SKM-1 (cell line): ENCODE measurements at regions not wholly inside any gene's neighbourhood (a gene's known extent, or its start where the extent isn't known, plus 50 kb on each side); places are given as distances from the start of the nearest gene placed in this dataset.
A peak's percentile ranks its signal among the peaks of the same experiment; 100 is the strongest.

Experiments
- DNase-seq: peaks from one replicate; lab custom pipeline; 2025; ENCODE audit not compliant: unreplicated experiment; lab: John Stamatoyannopoulos, UW

DNA sequence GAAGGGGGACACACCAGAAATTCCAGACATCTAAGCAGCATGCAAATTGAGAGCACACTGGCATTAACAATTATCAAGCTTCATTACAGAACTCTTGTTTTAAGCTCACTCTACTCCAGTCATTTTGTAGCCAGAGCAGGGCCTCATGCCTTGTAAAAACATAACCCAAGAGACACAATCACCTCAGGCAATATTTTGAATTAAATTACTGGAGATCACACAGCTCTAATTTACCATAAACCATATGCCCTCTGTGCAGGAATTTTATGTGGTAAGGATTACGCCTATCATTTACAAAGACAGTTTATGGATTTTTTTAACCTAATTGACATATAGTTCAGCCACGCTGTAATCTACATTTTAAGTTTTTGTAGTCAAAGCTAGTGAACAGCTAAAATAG is 414.1 kb upstream of the DDI1 start:
- no peak for DNase-seq

DNA sequence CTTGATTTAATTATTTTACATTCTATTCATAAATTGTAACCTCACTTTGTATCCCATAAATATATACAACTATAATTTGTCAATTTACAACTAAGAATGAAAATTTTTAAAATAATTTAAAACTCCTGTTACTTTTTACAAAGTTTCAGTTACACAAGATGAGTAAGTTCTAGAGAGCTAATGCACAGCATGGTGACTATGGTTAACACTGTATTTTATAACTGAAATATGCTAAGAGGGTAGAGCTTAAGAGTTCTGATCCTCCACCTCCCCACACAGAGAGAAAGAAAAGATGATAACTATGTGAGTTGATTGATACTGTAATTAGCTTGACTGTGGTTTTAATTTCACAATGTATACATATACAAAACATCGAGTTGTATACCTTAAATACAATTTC is 412.5 kb upstream of the DDI1 start:
- DNase-seq, result no peak

- DNase-seq, result no peak
Observed at GRCh38 chr11:103624708-103625623, 411.5 kb upstream of the DDI1 start.

GRCh38 chr11:103625624-103625965 is 410.8 kb upstream of the DDI1 start:
- no peak for DNase-seq

- DNase-seq, result no peak
Observed at GRCh38 chr11:103628121-103628520, 408.3 kb upstream of the DDI1 start.

DNA sequence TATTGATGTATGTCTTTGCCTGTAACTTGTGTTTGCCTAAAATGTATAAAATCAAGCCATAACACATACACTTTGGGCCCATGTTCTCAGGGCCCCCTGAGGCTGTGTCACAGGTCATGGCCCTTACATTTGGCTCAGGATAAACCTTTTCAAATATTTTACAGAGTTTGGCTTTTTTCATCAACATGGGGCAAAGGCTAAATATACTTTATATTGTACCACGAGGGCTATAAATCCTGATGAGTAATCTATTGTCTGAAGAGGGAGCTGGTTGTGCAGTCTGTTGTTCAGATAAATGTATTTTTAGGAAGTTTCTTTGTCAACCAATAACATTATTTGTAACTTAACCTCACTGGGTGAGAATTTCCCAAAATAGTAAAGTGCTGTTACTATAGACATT is 404.6 kb upstream of the DDI1 start:
- DNase-seq, result no peak

DNA sequence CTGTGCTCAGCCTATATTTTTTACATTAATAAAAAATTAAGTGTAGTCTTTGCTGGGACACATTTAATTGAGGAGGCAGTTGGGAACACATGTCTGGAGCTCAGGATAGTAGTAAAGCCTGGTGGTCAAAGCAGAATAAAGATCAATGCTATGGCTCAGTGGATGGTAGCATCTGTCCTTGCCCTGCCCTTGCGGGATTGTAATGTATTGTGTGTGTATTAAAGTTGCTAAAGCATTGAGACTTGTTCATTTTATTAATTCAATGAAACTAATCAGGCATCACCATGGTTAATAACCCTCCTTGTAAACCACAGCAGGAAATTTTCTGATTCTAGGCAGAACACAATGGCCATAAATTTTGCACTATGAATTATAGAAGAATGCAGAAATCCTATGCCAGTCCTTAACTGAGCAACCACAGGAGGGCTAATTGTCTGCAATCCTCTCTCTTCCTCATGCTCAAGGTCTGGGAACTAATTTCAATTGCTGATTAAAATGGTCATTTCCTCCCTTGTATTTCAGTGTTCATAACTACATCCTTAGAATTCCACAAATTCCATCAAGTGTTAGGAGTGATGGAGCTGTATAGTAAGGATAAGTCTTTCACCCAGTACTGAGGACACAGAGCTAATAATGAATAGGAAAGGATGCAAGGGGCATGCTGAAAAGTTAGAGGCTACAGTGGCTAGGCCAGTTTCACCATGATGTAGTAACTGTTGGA is 403.2 kb upstream of the DDI1 start:
- DNase-seq, result no peak

GRCh38 chr11:103633819-103634590 is 402.4 kb upstream of the DDI1 start:
- DNase-seq, result no peak

- DNase-seq, result no peak
Observed at GRCh38 chr11:103636232-103636631, 400.2 kb upstream of the DDI1 start.

- DNase-seq, result no peak
Observed at GRCh38 chr11:103637295-103637694, 399.1 kb upstream of the DDI1 start.

DNA sequence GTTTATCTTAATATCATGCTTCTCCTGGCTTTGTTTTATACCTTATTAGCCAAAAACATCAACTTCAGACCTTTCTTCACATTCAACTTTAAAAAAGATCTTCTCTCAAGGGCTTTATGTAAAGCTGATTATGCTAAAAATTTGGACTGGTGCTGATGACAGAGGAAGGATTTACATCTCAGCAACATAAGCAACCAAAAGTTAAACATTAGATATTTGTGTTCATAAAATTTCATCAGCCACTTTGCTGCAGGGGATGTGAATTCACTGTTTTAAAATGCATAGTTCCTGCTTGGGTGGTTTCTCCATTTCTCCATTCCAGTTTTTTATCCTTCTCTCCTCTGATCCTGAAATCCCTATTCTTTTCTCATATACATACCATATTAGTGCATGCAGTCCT is 398.6 kb upstream of the DDI1 start:
- no peak for DNase-seq

DNA sequence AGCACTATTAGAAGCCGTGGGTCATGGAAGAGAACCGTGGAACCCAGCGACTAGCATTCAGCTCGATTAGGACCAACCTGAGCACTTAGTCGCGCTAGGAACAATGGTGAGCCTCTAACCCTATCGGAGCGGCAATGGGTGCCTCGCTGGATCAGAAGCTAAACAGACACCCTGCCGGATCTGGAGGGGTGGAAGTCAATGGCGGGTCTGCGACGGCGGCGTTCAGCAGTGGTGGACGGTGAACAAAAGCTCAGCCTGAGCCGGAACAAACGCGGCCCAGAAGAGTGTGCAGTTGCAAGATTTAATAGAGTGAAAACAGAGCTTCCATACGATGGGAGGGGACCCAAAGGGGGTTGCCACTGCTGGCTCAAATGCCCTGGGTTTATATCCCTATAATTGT is 391.8 kb upstream of the DDI1 start:
- no peak for DNase-seq

DNA sequence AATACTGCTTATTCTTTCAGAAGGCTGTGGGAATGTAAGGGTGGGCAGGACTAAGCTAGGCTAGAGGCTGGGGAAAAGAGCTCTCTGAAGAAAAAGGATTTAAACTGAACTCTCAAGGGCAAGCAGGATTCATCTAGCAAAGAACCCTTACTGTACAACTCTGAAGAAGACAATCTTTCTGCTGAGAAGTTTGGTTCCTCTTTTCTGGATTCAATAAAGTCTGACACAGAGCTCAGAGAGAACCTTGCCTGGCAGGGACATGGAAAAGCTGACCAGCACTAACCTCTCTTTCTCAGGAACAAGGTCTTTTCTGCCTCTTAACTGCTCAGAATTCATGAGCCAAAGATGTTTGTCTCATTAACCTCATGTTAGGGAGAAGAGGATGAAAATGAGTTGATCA is 388.4 kb upstream of the DDI1 start:
- DNase-seq, result peak; percentile 14

GRCh38 chr11:103648670-103649400 is 387.6 kb upstream of the DDI1 start:
- DNase-seq, result no peak

- no peak for DNase-seq
Observed at GRCh38 chr11:103649401-103649895, 387.0 kb upstream of the DDI1 start.

DNA sequence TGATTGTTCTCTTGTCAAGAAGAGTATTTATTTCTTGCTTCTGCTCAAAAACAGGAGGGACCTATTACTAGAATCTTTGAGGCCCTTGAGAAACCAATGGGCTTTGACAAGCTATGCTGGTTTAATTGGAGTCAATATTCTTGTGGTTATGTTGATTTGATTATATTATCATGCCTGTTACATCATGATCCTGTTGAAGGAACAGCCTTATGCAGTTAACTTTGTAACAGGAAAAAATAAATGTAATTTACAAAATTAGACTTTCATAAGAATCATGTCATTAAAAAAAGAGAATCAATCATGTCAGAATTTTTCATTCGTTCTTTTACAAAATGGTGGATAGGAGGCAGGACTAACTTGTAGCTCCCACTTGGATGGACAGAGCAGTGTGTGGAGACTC is 386.1 kb upstream of the DDI1 start:
- no peak for DNase-seq

DNA sequence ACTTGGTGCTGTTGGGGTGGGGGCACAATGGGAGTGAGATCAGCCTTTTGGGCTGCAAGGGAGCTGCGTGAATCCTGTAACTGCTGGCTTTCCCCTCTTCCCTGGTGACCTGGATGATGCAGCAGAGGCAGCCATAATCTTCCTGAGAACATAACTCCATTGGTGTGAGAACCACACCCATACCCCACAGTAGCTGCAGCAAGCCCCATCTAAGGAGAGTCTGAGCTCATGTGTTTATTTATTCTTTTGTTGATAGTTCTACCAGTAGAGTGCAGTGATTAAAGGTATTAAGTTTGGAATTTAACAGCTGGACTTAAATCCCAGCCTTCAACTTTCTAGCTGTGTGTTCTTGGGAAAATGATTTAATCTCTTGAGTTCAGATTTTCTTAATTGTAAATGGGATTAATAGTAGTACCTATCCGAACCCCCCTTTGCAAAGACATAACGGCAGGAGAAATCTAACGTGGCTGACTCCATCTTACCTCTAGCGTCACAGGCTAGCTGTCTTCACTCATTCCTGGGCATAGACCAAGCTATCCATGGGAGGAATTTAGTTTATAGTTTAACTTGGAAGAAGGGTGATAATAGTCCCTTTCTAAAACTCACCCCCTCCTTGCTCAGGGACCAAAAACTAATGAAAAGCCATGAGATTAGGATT is 385.0 kb upstream of the DDI1 start:
- DNase-seq, result no peak

DNA sequence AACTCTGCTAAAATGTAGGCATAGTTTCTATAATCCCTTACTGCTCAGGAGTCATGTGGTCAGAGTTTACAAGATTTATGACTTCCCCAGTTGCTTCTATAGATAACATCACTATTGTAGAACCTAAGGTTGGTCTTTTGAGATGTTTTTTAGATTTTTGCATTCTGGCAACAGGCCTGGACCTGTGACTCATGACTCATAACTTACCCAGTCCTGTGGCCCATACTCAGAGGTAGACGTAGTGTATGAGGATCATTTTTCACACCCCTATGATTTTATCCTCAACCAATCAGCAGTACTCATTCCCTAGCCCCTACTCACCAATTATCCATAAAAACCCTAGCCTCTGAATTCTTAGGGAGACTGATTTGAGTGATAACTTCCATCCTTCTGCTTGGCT is 384.4 kb upstream of the DDI1 start:
- DNase-seq, result no peak

DNA sequence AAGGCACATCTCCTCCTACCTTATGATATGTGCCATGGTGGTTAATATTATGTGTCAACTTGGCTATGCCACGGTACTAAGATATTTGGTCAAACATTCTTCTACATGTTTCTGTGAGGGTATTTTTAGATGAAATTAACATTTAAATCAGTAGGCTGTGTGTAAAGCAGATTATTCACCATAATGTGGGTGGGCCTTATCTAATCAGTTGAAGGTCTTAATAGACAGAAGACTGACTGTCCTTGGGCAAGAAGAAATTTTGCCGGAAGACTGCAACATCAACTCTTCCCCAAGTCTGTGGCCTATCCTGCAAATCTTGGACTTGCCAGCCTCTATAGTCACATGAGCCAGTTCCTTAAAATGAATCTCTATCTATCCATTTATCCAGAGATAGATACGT is 380.1 kb upstream of the DDI1 start:
- no peak for DNase-seq

GRCh38 chr11:103659206-103659618 is 377.2 kb upstream of the DDI1 start:
- DNase-seq, result no peak
